Naive thymus-derived CD4-positive, alpha-beta T cell (primary cell): ENCODE measurements at regions not wholly inside any gene's neighbourhood (a gene's known extent, or its start where the extent isn't known, plus 50 kb on each side); places are given as distances from the start of the nearest gene placed in this dataset.

ENCODE experiments used
- ATAC-seq: fragments of 150-1000 bp; cut with Tn5 transposase; 2 replicates; pipeline ENCODE4 v1.10.0; 2021; ENCODE audit warnings: mild to moderate bottlenecking, moderate library complexity
- CTCF ChIA-PET: fragments of 350-600 bp; sonication (Branson Sonifier 250); formaldehyde crosslinking; loops from one replicate; lab custom pipeline; 2021; ENCODE audit warnings: antibody characterized with exemption; lab: Charles Lee
- POLR2A ChIA-PET: fragments of 350-600 bp; sonication (Branson Sonifier 250); formaldehyde crosslinking; loops from one replicate; lab custom pipeline; 2021; ENCODE audit warnings: antibody characterized with exemption, inconsistent platforms; lab: Charles Lee
- DNase-seq, 9 donors: peaks; one replicate each; pipeline versions ENCODE4 v3.0.0 to v3.0.0-alpha.2; 2020 to 2022; ENCODE audit warnings: mixed read lengths in 1 of 9
- H3K27ac ChIP-seq: one replicate; pipeline ENCODE4 v1.7.0; 2013; ENCODE audit warnings: mild to moderate bottlenecking, low read depth, low read length, moderate library complexity
- H3K27me3 ChIP-seq, 2 donors: one replicate each; pipeline ENCODE4 v1.7.0; 2013; ENCODE audit warnings: low read length in 2 of 2, mild to moderate bottlenecking in 2 of 2, moderate library complexity in 2 of 2; ENCODE audit not compliant: control insufficient read depth in 2 of 2, insufficient read depth in 2 of 2
- H3K36me3 ChIP-seq, 3 experiments: 1 replicate in 2 of 3; 2 replicates in 1 of 3; pipeline ENCODE4 v1.7.0; 2013; ENCODE audit warnings: low read length in 3 of 3, mild to moderate bottlenecking in 3 of 3, moderate library complexity in 1 of 3; ENCODE audit not compliant: insufficient read depth in 3 of 3, control insufficient read depth in 2 of 3
- H3K4me1 ChIP-seq, 2 donors: one replicate each; pipeline ENCODE4 v1.7.0; 2013; ENCODE audit warnings: low read length in 2 of 2, mild to moderate bottlenecking in 2 of 2, moderate library complexity in 1 of 2; ENCODE audit not compliant: control insufficient read depth in 2 of 2, insufficient read depth in 2 of 2
- H3K4me3 ChIP-seq: 2 replicates; pipeline ENCODE4 v1.7.0; 2013; ENCODE audit warnings: mild to moderate bottlenecking, low read length
- H3K9me3 ChIP-seq, 3 experiments: 1 replicate in 2 of 3; 2 replicates in 1 of 3; pipeline ENCODE4 v1.7.0; 2013; ENCODE audit warnings: low read length in 3 of 3; ENCODE audit not compliant: control insufficient read depth in 2 of 3
- H3K27ac Mint-ChIP-seq, 9 donors: one replicate each; pipeline ENCODE4 v1.8.0; 2020 to 2022; ENCODE audit warnings: mixed read lengths in 9 of 9, mild to moderate bottlenecking in 8 of 9, moderate library complexity in 5 of 9, inconsistent platforms in 2 of 9
- H3K27me3 Mint-ChIP-seq, 5 donors: one replicate each; pipeline ENCODE4 v1.8.0; 2021 to 2022; ENCODE audit warnings: mixed read lengths in 5 of 5, mild to moderate bottlenecking in 1 of 5
- H3K36me3 Mint-ChIP-seq, 5 donors: one replicate each; pipeline ENCODE4 v1.8.0; 2020 to 2022; ENCODE audit warnings: mixed read lengths in 5 of 5, mild to moderate bottlenecking in 3 of 5, inconsistent platforms in 1 of 5
- H3K4me1 Mint-ChIP-seq, 7 donors: one replicate each; pipeline ENCODE4 v1.8.0; 2020 to 2022; ENCODE audit warnings: mixed read lengths in 7 of 7, mild to moderate bottlenecking in 3 of 7, inconsistent platforms in 1 of 7
- H3K4me3 Mint-ChIP-seq, 10 donors: one replicate each; pipeline ENCODE4 v1.8.0; 2020 to 2022; ENCODE audit warnings: mild to moderate bottlenecking in 10 of 10, mixed read lengths in 10 of 10, moderate library complexity in 6 of 10, inconsistent platforms in 2 of 10
- H3K9me3 Mint-ChIP-seq, 11 donors: one replicate each; pipeline ENCODE4 v1.8.0; 2020 to 2022; ENCODE audit warnings: mixed read lengths in 11 of 11, mild to moderate bottlenecking in 4 of 11, inconsistent platforms in 1 of 11, moderate library complexity in 1 of 11
- intact Hi-C, 2 donors: fragments of 100-400 bp; cut with micrococcal nuclease; formaldehyde crosslinking; loops; one replicate each; pipeline ENCODE4 v1.15.1; 2023

DNA sequence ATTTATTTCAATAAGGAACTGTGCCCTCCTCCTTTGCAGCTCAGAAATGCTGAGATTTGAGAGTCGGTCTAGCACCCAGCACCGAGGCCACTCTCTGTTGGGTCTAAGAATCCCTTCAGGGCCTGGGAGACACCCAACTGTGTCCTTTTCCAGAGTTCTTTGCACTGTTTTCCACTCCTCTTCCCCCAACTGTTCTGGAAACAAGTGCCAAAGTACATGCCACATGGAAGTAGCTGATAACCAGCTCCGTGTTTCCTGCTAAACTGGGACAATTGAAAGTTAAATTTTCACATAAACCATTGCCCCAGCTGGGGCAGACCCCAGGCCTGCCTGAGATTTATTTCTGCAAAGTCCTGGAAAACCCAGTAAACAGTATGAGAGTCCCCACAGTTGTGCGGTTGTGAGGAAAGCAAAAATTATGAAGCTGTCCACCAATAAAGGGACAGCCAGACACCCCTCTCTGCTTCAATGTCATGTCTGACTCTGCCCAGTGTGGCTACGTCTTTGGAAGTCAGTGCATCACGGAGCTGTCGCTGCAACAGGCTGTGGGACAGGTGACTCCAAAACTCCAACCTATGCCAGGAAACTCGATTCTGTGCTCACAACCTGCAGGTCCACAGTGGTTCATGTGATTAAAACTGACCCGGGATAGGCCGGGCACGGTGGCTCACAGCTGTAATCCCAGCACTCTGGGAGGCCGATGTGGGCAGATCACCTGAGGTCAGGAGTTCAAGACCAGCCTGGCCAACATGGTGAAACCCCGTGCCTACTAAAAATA lies 178.0 kb upstream of the AFDN start:
- H3K9me3 ChIP-seq: no peaks in the 10 kb centered on the region
- no peak overlapping the region for H3K4me3 Mint-ChIP-seq
- H3K4me1 ChIP-seq: no peaks in the 10 kb centered on the region
- no peaks in the 10 kb centered on the region for H3K36me3 ChIP-seq
- ATAC-seq (no peak), DNase-seq (no peak)
- H3K27ac Mint-ChIP-seq: no peak overlapping the region
- H3K4me3 ChIP-seq: no peak overlapping the region
- no peak overlapping the region for H3K27ac ChIP-seq
- peaks cover 0 to 3% of the 10 kb centered on the region in 2 donors for H3K27me3 ChIP-seq
- no peaks in the 10 kb centered on the region for H3K36me3 Mint-ChIP-seq
- peaks cover 0 to 41% (median 29%) of the 10 kb centered on the region in 5 donors for H3K27me3 Mint-ChIP-seq
- peaks cover 0 to 5% (median 0%) of the 10 kb centered on the region in 7 donors for H3K4me1 Mint-ChIP-seq
- POLR2A ChIA-PET: no interaction called here
- intact Hi-C loops: no loop called here
- CTCF ChIA-PET: no interaction called here
- H3K9me3 Mint-ChIP-seq: peaks cover 0 to 2% (median 0%) of the 10 kb centered on the region in 11 donors

DNA sequence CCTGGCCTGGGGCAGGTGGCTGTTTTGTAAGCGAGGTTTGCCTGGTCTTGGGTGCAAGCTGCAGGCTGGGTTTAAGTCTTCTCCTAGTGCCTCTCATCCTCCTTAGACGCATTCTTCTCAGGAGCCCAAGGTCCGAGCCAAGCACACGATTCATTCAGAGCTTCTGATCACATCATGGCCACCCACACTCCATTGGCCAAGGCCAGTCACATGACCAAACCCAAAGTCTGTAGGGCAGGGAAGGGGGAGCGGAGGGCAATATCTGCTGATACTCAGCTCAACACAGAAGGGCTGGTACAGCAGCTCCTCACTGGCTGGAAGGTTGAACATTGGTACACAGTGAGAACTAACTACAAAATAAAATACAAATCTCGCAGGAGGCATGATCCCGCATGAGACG lies 177.2 kb upstream of the AFDN start:
- Mint-ChIP-seq H3K36me3 (no peaks in the 10 kb centered on the region), H3K4me3 (no peak overlapping the region), H3K4me1 (peaks cover 0 to 6% (median 0%) of the 10 kb centered on the region in 7 donors), H3K27me3 (peaks cover 0 to 37% (median 29%) of the 10 kb centered on the region in 5 donors), H3K27ac (no peak overlapping the region), H3K9me3 (peaks cover 0 to 2% (median 0%) of the 10 kb centered on the region in 11 donors)
- ChIA-PET CTCF (no interaction called here), POLR2A (no interaction called here)
- Histone ChIP-seq H3K9me3 (no peaks in the 10 kb centered on the region), H3K4me3 (no peak overlapping the region), H3K36me3 (no peaks in the 10 kb centered on the region), H3K4me1 (no peaks in the 10 kb centered on the region), H3K27ac (no peak overlapping the region), H3K27me3 (peaks cover 0 to 3% of the 10 kb centered on the region in 2 donors)
- DNase-seq: no peak
- intact Hi-C loops: no loop called here
- ATAC-seq: no peak

DNA sequence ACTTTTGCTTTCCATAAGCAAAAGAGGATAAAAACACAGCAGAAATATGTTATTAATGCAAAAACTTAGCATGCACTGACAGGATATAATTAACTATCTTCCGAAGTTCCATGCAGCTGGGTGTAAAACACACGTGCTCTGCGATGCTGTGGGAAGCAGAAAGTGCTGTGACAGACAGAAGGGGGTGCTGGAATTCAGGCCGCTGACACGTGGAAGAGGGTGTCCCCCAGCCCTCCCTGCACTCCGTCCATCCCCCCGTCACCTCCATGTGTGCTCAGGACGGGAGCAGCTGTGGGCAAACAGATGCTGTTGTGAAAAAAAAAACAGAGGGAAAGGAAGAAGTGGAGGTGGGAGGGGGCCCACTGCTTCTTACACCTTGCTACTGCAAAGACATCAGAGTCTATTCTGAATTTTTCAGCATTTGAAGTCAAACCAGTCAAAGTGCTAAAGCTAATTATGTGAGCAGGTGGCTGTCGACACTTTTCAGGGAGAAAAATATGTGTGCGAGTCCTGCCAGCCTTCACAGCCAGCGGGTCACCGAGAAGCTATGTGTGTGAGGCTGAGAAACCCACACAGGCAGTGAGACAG lies 175.9 kb upstream of the AFDN start:
- intact Hi-C loops: no loop called here
- Histone ChIP-seq H3K9me3 (no peaks in the 10 kb centered on the region), H3K4me1 (no peaks in the 10 kb centered on the region), H3K36me3 (no peaks in the 10 kb centered on the region), H3K27me3 (no peaks in the 10 kb centered on the region), H3K27ac (no peak overlapping the region), H3K4me3 (no peak overlapping the region)
- Mint-ChIP-seq H3K27ac (no peak overlapping the region), H3K27me3 (peaks cover 0 to 27% (median 20%) of the 10 kb centered on the region in 5 donors), H3K36me3 (no peaks in the 10 kb centered on the region), H3K9me3 (peaks cover 0 to 2% (median 0%) of the 10 kb centered on the region in 11 donors), H3K4me1 (peaks cover 0 to 5% (median 0%) of the 10 kb centered on the region in 7 donors), H3K4me3 (no peak overlapping the region)
- ChIA-PET POLR2A (no interaction called here), CTCF (no interaction called here)
- DNase-seq: no peak
- no peak for ATAC-seq

DNA sequence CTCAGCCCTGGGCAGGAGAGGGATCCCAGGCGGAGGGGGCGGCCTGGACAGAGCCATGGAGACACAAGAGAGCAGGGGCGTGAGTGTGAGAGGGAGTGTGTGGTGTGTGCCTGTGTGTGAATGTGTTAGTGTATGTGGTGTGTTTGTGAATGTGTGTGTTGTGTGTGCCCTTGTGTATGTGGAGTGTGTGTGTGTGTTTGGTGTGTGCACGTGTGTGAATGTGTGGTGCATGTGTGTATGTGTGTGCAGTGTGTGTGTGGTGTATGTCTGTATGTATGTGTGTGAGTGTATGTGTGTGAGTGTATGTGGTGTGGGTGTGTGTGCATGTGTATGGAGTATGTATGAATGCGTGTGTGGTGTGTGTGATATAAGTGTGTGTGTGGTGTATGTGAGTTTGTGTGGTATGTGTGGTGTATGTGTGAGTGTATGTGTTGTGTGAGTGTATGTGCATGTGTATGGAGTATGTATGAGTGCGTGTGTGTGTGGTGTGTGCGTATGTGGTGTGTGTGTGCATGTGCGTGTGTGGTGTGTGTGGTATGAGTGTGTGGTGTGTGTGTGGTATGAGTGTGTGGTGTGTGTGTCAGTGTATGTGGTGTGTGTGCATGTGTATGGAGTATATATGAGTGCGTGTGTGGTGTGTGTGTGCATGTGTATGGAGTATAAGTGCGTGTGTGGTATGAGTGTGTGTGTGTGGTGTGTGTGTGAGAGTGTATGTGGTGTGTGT lies 175.2 kb upstream of the AFDN start:
- no peaks in the 10 kb centered on the region for H3K36me3 ChIP-seq
- H3K9me3 ChIP-seq: no peaks in the 10 kb centered on the region
- ATAC-seq (peak; percentile 34), DNase-seq (no peak)
- H3K4me3 Mint-ChIP-seq: no peak overlapping the region
- POLR2A ChIA-PET: no interaction called here
- peaks cover 0 to 21% (median 15%) of the 10 kb centered on the region in 5 donors for H3K27me3 Mint-ChIP-seq
- H3K27ac ChIP-seq: no peak overlapping the region
- H3K9me3 Mint-ChIP-seq: peaks cover 0 to 1% (median 0%) of the 10 kb centered on the region in 11 donors
- no peaks in the 10 kb centered on the region for H3K36me3 Mint-ChIP-seq
- no peaks in the 10 kb centered on the region for H3K27me3 ChIP-seq
- no peaks in the 10 kb centered on the region for H3K4me1 ChIP-seq
- no peak overlapping the region for H3K4me3 ChIP-seq
- CTCF ChIA-PET: no interaction called here
- no peak overlapping the region for H3K27ac Mint-ChIP-seq
- intact Hi-C loops: no loop called here
- peaks cover 0 to 4% (median 0%) of the 10 kb centered on the region in 7 donors for H3K4me1 Mint-ChIP-seq

DNA sequence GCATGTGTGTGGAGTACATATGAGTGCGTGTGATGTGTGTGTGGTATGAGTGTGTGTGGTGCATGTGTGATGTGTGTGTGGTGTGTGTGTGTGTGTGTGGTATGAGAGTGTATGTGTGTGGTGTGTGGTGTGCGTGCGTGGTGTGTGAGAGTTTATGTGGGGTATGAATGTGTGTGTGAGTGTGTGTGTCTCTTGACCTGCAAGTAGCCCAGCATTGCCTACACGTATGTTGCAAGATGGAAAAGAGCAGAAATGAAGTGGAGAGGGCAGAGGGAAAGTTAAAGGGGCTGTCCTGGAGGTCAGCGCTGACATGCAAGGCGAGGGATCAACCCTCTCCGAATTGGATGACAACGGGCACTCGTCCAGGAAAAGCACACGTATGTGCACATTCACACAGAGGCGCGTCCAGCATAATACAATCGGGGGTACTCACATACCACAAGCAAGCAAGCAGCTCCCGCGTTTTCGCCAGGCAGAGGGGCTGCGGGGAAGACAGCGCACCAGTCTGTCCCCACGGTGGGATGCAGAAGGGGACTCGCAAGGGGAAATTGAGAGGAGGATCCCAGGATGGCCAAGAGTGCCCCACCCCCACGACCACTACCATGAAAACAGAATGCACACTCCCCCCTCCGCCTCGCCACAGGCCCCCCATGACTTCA lies 174.5 kb upstream of the AFDN start:
- Histone ChIP-seq H3K9me3 (no peaks in the 10 kb centered on the region), H3K27me3 (no peaks in the 10 kb centered on the region), H3K27ac (no peak overlapping the region), H3K4me1 (no peaks in the 10 kb centered on the region), H3K36me3 (no peaks in the 10 kb centered on the region), H3K4me3 (no peak overlapping the region)
- no peaks in the 10 kb centered on the region for H3K36me3 Mint-ChIP-seq
- H3K4me3 Mint-ChIP-seq: no peak overlapping the region
- H3K4me1 Mint-ChIP-seq: peaks cover 0 to 4% (median 0%) of the 10 kb centered on the region in 7 donors
- CTCF ChIA-PET: no interaction called here
- intact Hi-C loops: no loop called here
- ATAC-seq (peak; percentile 13), DNase-seq (no peak)
- H3K27me3 Mint-ChIP-seq: peaks cover 0 to 14% (median 9%) of the 10 kb centered on the region in 5 donors
- POLR2A ChIA-PET: no interaction called here
- H3K9me3 Mint-ChIP-seq: peaks cover 0 to 1% (median 0%) of the 10 kb centered on the region in 11 donors
- H3K27ac Mint-ChIP-seq: no peak overlapping the region

DNA sequence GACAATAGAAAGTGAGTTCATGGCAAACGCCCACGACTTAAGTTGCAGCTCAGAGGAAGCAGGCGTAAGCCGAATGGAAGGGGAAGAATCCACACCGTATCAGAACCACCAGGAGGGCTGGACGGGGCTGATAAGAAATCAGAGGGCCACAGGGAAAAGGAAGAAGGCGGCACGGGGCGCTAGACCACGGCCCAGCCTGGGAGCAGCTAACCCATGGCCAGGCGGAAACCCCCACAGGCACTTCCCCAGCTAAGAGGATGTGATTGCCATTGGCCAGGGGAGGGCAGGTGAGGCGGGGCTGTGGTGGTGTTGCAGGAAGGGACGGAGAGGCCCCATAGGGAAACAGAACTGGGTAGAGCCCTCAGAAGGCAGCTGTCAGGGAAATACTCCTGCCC lies 174.0 kb upstream of the AFDN start:
- H3K36me3 Mint-ChIP-seq: no peaks in the 10 kb centered on the region
- POLR2A ChIA-PET: no interaction called here
- no peaks in the 10 kb centered on the region for H3K4me1 ChIP-seq

More for the DNA sequence above, 174.0 kb upstream of the AFDN start:
- peaks cover 0 to 9% (median 5%) of the 10 kb centered on the region in 5 donors for H3K27me3 Mint-ChIP-seq
- H3K4me1 Mint-ChIP-seq: peaks cover 0 to 2% (median 0%) of the 10 kb centered on the region in 7 donors
- no peak for ATAC-seq
- DNase-seq: no peak
- intact Hi-C loops: no loop called here
- no peaks in the 10 kb centered on the region for H3K9me3 ChIP-seq
- no peak overlapping the region for H3K27ac Mint-ChIP-seq
- H3K36me3 ChIP-seq: no peaks in the 10 kb centered on the region
- no peak overlapping the region for H3K4me3 Mint-ChIP-seq
- no peak overlapping the region for H3K27ac ChIP-seq
- no peaks in the 10 kb centered on the region for H3K27me3 ChIP-seq
- H3K9me3 Mint-ChIP-seq: peaks cover 0 to 1% (median 0%) of the 10 kb centered on the region in 11 donors
- CTCF ChIA-PET: no interaction called here
- no peak overlapping the region for H3K4me3 ChIP-seq
